ENCODE measurements at regions not wholly inside any gene's neighbourhood (a gene's known extent, or its start where the extent isn't known, plus 50 kb on each side); places are given as distances from the start of the nearest gene placed in this dataset.

DNA sequence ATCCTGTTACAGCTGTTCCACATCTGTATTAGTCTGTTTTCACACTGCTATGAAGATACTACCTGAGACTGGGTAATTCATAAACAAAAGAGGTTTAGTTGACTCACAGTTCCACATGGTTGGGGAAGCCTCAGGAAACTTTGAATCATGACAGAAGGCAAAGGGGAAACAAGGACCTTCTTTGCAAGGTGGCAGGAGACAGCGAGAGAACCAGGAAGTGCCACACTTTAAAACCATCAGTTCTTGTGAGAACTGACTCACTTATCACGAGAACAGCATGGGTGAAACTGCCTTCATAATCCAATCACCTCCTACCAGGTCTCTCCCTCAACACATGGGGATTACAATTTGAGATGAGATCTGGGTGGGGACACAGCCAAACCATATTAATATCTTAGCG, 110.3 kb upstream of the TRABD2B start:
- Mint-ChIP-seq H3K4me1 (no peaks in the 10 kb centered on the region), H3K27me3 (ENCODE audit: low read depth) (peaks cover 36% of the 10 kb centered on the region), H3K36me3 (no peaks in the 10 kb centered on the region), H3K27ac (no peak overlapping the region), H3K9me3 (no peaks in the 10 kb centered on the region), H3K4me3 (no peak overlapping the region)
- DNase-seq (ENCODE audit: low spot score in 2 of 2, unreplicated experiment in 2 of 2) = no peak
- TF ChIP-seq CTCF (IDR thresholded peaks at IDR 0.05; ENCODE audit: unreplicated experiment) = no peak

DNA sequence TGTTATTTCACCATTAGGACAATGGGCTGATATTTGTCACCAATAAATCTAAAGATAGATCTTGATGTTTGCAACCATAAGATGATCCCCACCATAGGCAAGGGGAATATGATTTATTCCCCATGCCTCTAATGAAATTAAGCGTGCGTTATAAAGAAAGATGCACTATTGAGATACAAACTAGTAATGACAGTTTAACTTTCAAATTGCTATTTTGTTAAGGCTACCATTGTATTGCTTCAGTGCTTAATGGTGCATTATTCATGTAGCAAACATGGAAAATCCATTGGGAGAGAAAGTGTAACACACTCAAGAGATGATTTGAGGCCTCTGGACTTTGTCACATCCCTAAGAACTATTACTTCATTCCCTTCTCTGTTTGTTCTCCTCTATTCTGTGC, 108.9 kb upstream of the TRABD2B start:
- TF ChIP-seq CTCF (IDR thresholded peaks at IDR 0.05; ENCODE audit: unreplicated experiment) = no peak
- Mint-ChIP-seq H3K36me3 (no peaks in the 10 kb centered on the region), H3K27ac (no peak overlapping the region), H3K27me3 (ENCODE audit: low read depth) (peaks cover 30% of the 10 kb centered on the region), H3K4me3 (no peak overlapping the region), H3K9me3 (no peaks in the 10 kb centered on the region), H3K4me1 (peaks cover 5% of the 10 kb centered on the region)
- no peak for DNase-seq (ENCODE audit: low spot score in 2 of 2, unreplicated experiment in 2 of 2)

DNA sequence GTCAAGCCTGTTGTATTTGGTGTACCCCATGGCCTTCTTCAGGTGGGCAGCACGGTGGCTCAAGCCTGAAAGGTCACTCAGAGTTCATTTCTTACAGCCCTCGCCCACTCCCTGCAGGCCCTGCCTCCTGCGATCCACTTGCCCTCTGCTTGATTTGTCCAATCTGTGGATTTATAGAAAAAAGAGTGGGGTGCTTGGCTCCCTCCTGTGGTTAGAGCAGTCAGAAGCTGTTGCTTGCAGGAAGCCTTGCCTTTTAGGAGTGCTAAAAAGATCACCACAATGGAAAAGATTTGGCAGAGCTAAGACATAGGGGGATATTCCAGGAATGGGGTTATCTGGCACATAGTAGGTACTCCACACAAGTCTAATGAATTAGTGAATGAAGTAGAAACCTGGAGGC, 108.0 kb upstream of the TRABD2B start:
- TF ChIP-seq CTCF (IDR thresholded peaks at IDR 0.05; ENCODE audit: unreplicated experiment) = no peak
- no peak for DNase-seq (ENCODE audit: low spot score in 2 of 2, unreplicated experiment in 2 of 2)
- H3K4me3 Mint-ChIP-seq = no peak overlapping the region
- peaks cover 5% of the 10 kb centered on the region for H3K4me1 Mint-ChIP-seq
- no peaks in the 10 kb centered on the region for H3K36me3 Mint-ChIP-seq
- H3K27ac Mint-ChIP-seq = no peak overlapping the region
- H3K9me3 Mint-ChIP-seq = no peaks in the 10 kb centered on the region
- H3K27me3 Mint-ChIP-seq (ENCODE audit: low read depth) = peaks cover 24% of the 10 kb centered on the region

DNA sequence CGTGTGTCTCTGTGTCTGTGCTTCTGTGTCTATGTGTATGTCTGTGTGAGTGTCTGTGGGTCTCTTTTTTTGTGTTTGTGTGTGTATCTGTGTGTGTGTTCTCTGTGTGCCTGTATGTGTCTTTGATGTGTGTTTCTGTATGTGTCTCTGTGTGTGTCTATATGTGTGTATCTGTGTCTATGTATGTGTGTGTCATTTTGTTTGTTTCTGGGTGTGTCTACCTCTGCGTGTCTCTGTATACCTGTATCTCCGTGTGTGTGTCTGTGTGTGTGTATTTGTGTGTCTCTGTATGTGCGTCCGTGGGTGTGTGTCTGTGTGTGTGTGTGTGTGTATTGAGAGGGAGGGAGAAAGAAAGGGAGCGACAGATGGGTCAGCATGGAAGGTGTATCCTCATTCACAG, 106.3 kb upstream of the TRABD2B start:
- DNase-seq (ENCODE audit: low spot score in 2 of 2, unreplicated experiment in 2 of 2) = no peak
- Mint-ChIP-seq H3K4me1 (peaks cover 11% of the 10 kb centered on the region), H3K27me3 (ENCODE audit: low read depth) (peaks cover 19% of the 10 kb centered on the region), H3K9me3 (no peaks in the 10 kb centered on the region), H3K36me3 (no peaks in the 10 kb centered on the region), H3K4me3 (no peak overlapping the region), H3K27ac (no peak overlapping the region)
- no peak for TF ChIP-seq CTCF (IDR thresholded peaks at IDR 0.05; ENCODE audit: unreplicated experiment)

DNA sequence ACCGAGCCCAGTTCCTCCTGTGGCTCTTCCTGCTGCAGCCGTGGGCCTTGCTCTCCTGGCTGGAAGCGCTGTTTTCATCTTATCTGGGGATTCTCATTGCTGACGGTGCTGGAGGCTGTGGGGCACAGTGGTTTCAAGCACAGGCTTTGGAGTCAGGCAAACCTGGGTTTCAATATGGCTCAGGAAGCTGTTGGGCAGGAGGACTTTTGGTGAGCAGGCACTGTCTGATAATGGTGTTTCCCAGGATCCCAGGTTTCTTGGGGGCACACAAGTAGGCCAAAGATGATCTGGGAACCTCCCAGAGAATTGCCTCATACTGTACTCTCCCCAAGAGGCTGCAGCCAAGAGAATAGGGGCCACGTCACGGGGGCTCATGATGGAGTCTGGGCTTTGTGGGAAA, 105.6 kb upstream of the TRABD2B start:
- no peak overlapping the region for H3K27ac Mint-ChIP-seq
- peaks cover 26% of the 10 kb centered on the region for H3K27me3 Mint-ChIP-seq (ENCODE audit: low read depth)
- DNase-seq (ENCODE audit: low spot score in 2 of 2, unreplicated experiment in 2 of 2) = no peak
- no peaks in the 10 kb centered on the region for H3K36me3 Mint-ChIP-seq
- H3K4me1 Mint-ChIP-seq = peaks cover 11% of the 10 kb centered on the region
- no peaks in the 10 kb centered on the region for H3K9me3 Mint-ChIP-seq
- TF ChIP-seq CTCF (IDR thresholded peaks at IDR 0.05; ENCODE audit: unreplicated experiment) = no peak
- H3K4me3 Mint-ChIP-seq = no peak overlapping the region

GRCh38 chr1:48099072-48099773, 102.0 kb upstream of the TRABD2B start:
- no peak for DNase-seq (ENCODE audit: low spot score in 2 of 2, unreplicated experiment in 2 of 2)
- peaks cover 11% of the 10 kb centered on the region for H3K4me1 Mint-ChIP-seq
- TF ChIP-seq CTCF (IDR thresholded peaks at IDR 0.05; ENCODE audit: unreplicated experiment) = no peak
- H3K4me3 Mint-ChIP-seq = no peak overlapping the region
- H3K36me3 Mint-ChIP-seq = no peaks in the 10 kb centered on the region
- H3K9me3 Mint-ChIP-seq = peaks cover 3% of the 10 kb centered on the region
- peaks cover 41% of the 10 kb centered on the region for H3K27me3 Mint-ChIP-seq (ENCODE audit: low read depth)
- H3K27ac Mint-ChIP-seq = no peak overlapping the region
